ENCODE measurements at regions not wholly inside any gene's neighbourhood (a gene's known extent, or its start where the extent isn't known, plus 50 kb on each side); places are given as distances from the start of the nearest gene placed in this dataset.
"Not testable (repeated sequence)": the region's sequence is repeated elsewhere in the genome, so short reads cannot be mapped to it uniquely, and the experiment has no call there.

DNA sequence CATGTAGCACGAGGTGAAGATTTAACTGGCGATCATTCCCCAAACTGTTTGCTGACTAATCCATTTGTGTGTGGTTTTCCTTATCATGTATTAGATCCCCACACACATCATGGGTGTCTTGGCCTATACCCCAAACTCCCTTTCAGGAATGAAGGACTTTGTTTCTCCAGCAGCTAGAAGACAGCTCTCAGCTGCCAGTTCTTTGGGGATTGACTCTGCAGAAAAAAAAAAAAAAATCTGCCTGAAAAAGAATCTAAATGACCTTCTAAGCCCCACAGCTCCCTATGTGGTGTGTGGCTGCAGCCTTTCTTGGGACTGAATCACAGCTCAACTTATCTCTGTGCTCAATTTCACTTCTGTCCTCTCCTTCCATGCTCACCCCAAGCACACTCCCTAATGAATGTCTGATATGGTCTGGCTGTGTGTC is 256.3 kb upstream of the DUSP10 start:
- H3K27me3 ChIP-seq (ENCODE audit: control insufficient read depth, insufficient read depth, low read length): no peaks in the 10 kb centered on the region
- no peaks in the 10 kb centered on the region for H3K36me3 ChIP-seq (ENCODE audit: control insufficient read depth, insufficient read depth, low read length)
- no peak overlapping the region for H3K4me3 ChIP-seq (ENCODE audit: low read length)
- no peaks in the 10 kb centered on the region for H3K9me3 ChIP-seq (ENCODE audit: control insufficient read depth, insufficient read depth, low read length)
- no peaks in the 10 kb centered on the region for H3K4me1 ChIP-seq (ENCODE audit: control insufficient read depth, insufficient read depth, low read length)
- no peak overlapping the region for H3K27ac ChIP-seq (ENCODE audit: low read length)
- DNase-seq (ENCODE audit: low read depth, low spot score): no peak
- 100% methylated on average over 1 of the region's 2 CpGs for WGBS (ENCODE audit: insufficient coverage, insufficient read length)

GRCh38 chr1:221997012-221997411 is 255.1 kb upstream of the DUSP10 start:
- not testable (repeated sequence) for DNase-seq (ENCODE audit: low read depth, low spot score); H3K4me1 ChIP-seq (ENCODE audit: control insufficient read depth, insufficient read depth, low read length); H3K27me3 ChIP-seq (ENCODE audit: control insufficient read depth, insufficient read depth, low read length); H3K27ac ChIP-seq (ENCODE audit: low read length); H3K4me3 ChIP-seq (ENCODE audit: low read length); H3K36me3 ChIP-seq (ENCODE audit: control insufficient read depth, insufficient read depth, low read length); H3K9me3 ChIP-seq (ENCODE audit: control insufficient read depth, insufficient read depth, low read length)
- no CpG with 5 or more reads among the region's 1 CpG for WGBS (ENCODE audit: insufficient coverage, insufficient read length)

DNA sequence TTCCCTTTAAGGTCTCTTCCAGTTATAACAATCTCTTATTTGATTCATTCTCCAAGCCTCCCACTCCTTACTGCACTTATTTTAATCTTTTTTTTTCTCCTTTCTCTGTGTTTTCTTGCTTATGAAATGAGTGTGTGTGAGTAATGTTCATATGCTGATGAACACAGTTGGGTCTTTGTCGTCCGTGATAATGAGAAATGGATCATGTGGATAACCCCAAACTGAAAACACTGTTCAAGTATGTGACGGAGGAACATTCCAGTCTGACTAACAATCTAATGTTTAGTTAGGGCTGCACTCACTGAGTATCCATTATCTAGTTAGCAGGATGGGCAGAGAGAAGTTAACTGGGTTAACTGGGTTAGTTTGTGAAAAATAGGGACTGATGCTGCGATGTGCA is 253.1 kb upstream of the DUSP10 start:
- Histone ChIP-seq H3K27ac (ENCODE audit: low read length) (no peak overlapping the region), H3K4me1 (ENCODE audit: control insufficient read depth, insufficient read depth, low read length) (no peaks in the 10 kb centered on the region), H3K36me3 (ENCODE audit: control insufficient read depth, insufficient read depth, low read length) (no peaks in the 10 kb centered on the region), H3K27me3 (ENCODE audit: control insufficient read depth, insufficient read depth, low read length) (no peaks in the 10 kb centered on the region), H3K9me3 (ENCODE audit: control insufficient read depth, insufficient read depth, low read length) (no peaks in the 10 kb centered on the region), H3K4me3 (ENCODE audit: low read length) (no peak overlapping the region)
- no peak for DNase-seq (ENCODE audit: low read depth, low spot score)
- WGBS (ENCODE audit: insufficient coverage, insufficient read length): no CpG with 5 or more reads among the region's 4 CpGs

DNA sequence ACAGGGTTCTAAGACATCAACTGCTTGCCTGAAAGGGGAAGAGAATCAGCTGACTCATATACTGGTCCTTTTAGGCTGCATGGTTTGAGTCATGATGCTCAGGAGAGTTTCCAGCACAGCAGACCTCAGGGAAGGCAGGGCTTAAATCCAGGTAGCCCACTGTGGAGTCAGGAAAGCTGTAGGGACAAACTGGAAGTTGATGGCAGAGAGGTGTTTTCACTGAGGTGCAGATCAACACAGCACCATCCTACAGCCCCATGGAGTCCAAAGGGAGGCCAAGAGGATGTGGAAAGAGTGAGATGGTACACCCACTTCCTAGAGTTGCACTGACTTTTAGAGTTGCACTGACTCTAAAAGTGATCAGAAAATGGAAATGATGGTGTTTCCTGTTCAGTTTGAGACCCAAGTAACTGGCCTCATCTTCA is 252.4 kb upstream of the DUSP10 start:
- H3K9me3 ChIP-seq (ENCODE audit: control insufficient read depth, insufficient read depth, low read length): no peaks in the 10 kb centered on the region
- no peak overlapping the region for H3K27ac ChIP-seq (ENCODE audit: low read length)
- no peaks in the 10 kb centered on the region for H3K27me3 ChIP-seq (ENCODE audit: control insufficient read depth, insufficient read depth, low read length)
- no peak overlapping the region for H3K4me3 ChIP-seq (ENCODE audit: low read length)
- H3K4me1 ChIP-seq (ENCODE audit: control insufficient read depth, insufficient read depth, low read length): no peaks in the 10 kb centered on the region
- no peaks in the 10 kb centered on the region for H3K36me3 ChIP-seq (ENCODE audit: control insufficient read depth, insufficient read depth, low read length)
- DNase-seq (ENCODE audit: low read depth, low spot score): no peak

- Histone ChIP-seq H3K9me3 (ENCODE audit: control insufficient read depth, insufficient read depth, low read length) (no peaks in the 10 kb centered on the region), H3K27ac (ENCODE audit: low read length) (no peak overlapping the region), H3K4me3 (ENCODE audit: low read length) (no peak overlapping the region), H3K27me3 (ENCODE audit: control insufficient read depth, insufficient read depth, low read length) (no peaks in the 10 kb centered on the region), H3K36me3 (ENCODE audit: control insufficient read depth, insufficient read depth, low read length) (no peaks in the 10 kb centered on the region), H3K4me1 (ENCODE audit: control insufficient read depth, insufficient read depth, low read length) (no peaks in the 10 kb centered on the region)
- DNase-seq (ENCODE audit: low read depth, low spot score): no peak
These were observed 251.6 kb upstream of the DUSP10 start for GRCh38 chr1:221993444-221993948.

DNA sequence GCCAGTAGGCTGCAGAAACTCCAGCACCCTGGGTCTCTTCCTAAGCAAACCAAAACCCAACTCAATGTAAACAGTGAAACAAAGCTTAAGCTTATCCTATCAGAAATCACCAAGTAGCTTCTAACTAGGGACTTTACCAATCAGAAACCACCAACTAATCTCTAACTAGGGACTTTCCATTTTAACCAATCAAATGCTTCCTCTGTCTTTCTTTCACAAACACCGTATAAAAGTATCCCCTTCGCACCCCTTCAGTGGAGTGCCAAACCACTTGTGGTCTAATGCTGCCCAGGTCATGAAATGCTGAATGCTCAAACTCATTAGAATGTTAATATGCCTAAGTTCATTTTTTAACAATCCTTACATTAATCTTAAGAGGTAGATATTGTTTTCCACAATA is 250.5 kb upstream of the DUSP10 start:
- H3K9me3 ChIP-seq (ENCODE audit: control insufficient read depth, insufficient read depth, low read length): no peaks in the 10 kb centered on the region
- no peaks in the 10 kb centered on the region for H3K36me3 ChIP-seq (ENCODE audit: control insufficient read depth, insufficient read depth, low read length)
- no CpG with 5 or more reads among the region's 2 CpGs for WGBS (ENCODE audit: insufficient coverage, insufficient read length)
- H3K27ac ChIP-seq (ENCODE audit: low read length): no peak overlapping the region
- DNase-seq (ENCODE audit: low read depth, low spot score): no peak
- no peaks in the 10 kb centered on the region for H3K27me3 ChIP-seq (ENCODE audit: control insufficient read depth, insufficient read depth, low read length)
- no peaks in the 10 kb centered on the region for H3K4me1 ChIP-seq (ENCODE audit: control insufficient read depth, insufficient read depth, low read length)
- H3K4me3 ChIP-seq (ENCODE audit: low read length): no peak overlapping the region

GRCh38 chr1:221991221-221991620 is 249.3 kb upstream of the DUSP10 start:
- DNase-seq (ENCODE audit: low read depth, low spot score): no peak
- Histone ChIP-seq H3K9me3 (ENCODE audit: control insufficient read depth, insufficient read depth, low read length) (no peaks in the 10 kb centered on the region), H3K27ac (ENCODE audit: low read length) (no peak overlapping the region), H3K4me3 (ENCODE audit: low read length) (no peak overlapping the region), H3K27me3 (ENCODE audit: control insufficient read depth, insufficient read depth, low read length) (no peaks in the 10 kb centered on the region), H3K36me3 (ENCODE audit: control insufficient read depth, insufficient read depth, low read length) (no peaks in the 10 kb centered on the region), H3K4me1 (ENCODE audit: control insufficient read depth, insufficient read depth, low read length) (no peaks in the 10 kb centered on the region)
- no CpG with 5 or more reads among the region's 1 CpG for WGBS (ENCODE audit: insufficient coverage, insufficient read length)

DNA sequence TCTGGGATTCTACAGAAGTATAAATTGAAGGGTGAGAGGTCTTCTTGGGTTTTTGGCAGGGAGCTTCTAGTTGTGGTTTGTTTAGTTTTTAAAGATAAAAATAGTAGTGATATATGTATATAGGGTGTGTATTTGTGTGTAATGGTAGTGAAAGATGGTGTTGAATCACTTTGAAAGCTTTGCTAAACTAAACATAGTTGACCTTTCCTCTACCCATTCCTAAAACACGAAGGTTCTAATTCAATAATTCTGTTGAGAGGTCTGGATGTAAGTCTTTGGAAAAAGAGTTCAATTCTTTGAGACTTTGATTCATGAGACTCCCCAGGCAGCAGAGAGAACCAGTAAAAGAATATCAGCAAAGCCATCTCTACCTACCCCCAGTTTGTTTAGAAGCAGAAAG is 247.9 kb upstream of the DUSP10 start:
- Histone ChIP-seq H3K4me3 (ENCODE audit: low read length) (no peak overlapping the region), H3K4me1 (ENCODE audit: control insufficient read depth, insufficient read depth, low read length) (no peaks in the 10 kb centered on the region), H3K27ac (ENCODE audit: low read length) (no peak overlapping the region), H3K36me3 (ENCODE audit: control insufficient read depth, insufficient read depth, low read length) (no peaks in the 10 kb centered on the region), H3K9me3 (ENCODE audit: control insufficient read depth, insufficient read depth, low read length) (no peaks in the 10 kb centered on the region), H3K27me3 (ENCODE audit: control insufficient read depth, insufficient read depth, low read length) (no peaks in the 10 kb centered on the region)
- no peak for DNase-seq (ENCODE audit: low read depth, low spot score)
- no CpG with 5 or more reads among the region's 1 CpG for WGBS (ENCODE audit: insufficient coverage, insufficient read length)

DNA sequence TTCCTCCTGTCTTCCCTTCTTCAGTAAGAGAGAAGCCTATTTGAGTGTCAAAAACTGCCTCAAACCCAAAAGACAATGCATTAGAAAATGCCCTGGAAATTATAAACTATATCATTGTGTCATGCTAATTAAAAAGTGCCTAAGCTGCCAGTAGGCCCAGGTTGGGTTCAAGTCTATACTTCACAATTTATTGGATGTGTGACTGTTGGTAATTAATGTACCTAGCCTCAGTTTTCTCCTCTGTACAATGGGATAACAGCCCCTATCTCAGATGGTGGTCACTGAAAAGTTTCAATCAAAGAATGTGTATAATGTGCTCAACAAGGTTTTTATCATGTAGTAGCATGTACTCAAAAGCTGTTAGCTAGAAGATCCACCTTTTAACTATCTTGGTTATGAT is 246.9 kb upstream of the DUSP10 start:
- H3K36me3 ChIP-seq (ENCODE audit: control insufficient read depth, insufficient read depth, low read length): no peaks in the 10 kb centered on the region
- no peak for DNase-seq (ENCODE audit: low read depth, low spot score)
- no peaks in the 10 kb centered on the region for H3K9me3 ChIP-seq (ENCODE audit: control insufficient read depth, insufficient read depth, low read length)
- no peak overlapping the region for H3K4me3 ChIP-seq (ENCODE audit: low read length)
- no peaks in the 10 kb centered on the region for H3K27me3 ChIP-seq (ENCODE audit: control insufficient read depth, insufficient read depth, low read length)
- H3K27ac ChIP-seq (ENCODE audit: low read length): no peak overlapping the region
- no peaks in the 10 kb centered on the region for H3K4me1 ChIP-seq (ENCODE audit: control insufficient read depth, insufficient read depth, low read length)

DNA sequence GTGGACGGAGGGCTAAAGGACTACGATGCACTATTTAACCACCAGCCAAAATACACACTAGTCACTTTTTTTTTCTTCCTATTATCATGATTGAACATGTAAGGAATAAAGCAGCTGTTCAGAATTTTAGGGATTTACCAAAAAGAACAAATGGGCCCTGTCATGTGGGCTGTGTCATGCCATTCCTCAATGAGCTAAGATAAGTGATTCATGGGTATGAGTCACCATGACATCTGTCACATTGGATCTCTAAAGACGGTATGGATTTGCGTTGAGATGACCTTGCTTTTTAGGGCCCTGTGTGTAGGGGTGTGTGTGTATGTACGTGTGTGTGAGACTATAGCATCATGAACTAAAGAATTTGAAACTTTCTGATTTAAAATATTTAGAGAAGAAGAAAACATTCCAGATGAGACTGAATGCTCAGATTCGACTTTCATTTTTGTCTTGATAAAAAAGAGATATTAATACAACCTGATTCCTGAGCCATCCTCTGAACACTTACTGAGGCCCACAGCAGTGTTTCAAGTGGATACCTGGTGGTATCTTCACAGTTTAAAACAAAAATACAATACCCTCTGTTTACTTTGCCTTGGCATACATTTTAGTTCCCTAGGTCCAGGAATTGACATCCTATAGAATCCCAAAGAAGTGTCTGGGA is 246.1 kb upstream of the DUSP10 start:
- no peak for DNase-seq (ENCODE audit: low read depth, low spot score)

GRCh38 chr1:221983444-221983843 is 241.6 kb upstream of the DUSP10 start:
- Histone ChIP-seq H3K27ac (ENCODE audit: low read length) (no peak overlapping the region), H3K4me1 (ENCODE audit: control insufficient read depth, insufficient read depth, low read length) (no peaks in the 10 kb centered on the region), H3K36me3 (ENCODE audit: control insufficient read depth, insufficient read depth, low read length) (no peaks in the 10 kb centered on the region), H3K4me3 (ENCODE audit: low read length) (no peak overlapping the region), H3K9me3 (ENCODE audit: control insufficient read depth, insufficient read depth, low read length) (no peaks in the 10 kb centered on the region), H3K27me3 (ENCODE audit: control insufficient read depth, insufficient read depth, low read length) (no peaks in the 10 kb centered on the region)
- DNase-seq (ENCODE audit: low read depth, low spot score): no peak
- 100% methylated on average over 1 of the region's 1 CpG for WGBS (ENCODE audit: insufficient coverage, insufficient read length)

More for the DNA sequence above, 246.1 kb upstream of the DUSP10 start:
- Histone ChIP-seq H3K4me1 (ENCODE audit: control insufficient read depth, insufficient read depth, low read length) (no peaks in the 10 kb centered on the region), H3K27me3 (ENCODE audit: control insufficient read depth, insufficient read depth, low read length) (no peaks in the 10 kb centered on the region), H3K27ac (ENCODE audit: low read length) (no peak overlapping the region), H3K36me3 (ENCODE audit: control insufficient read depth, insufficient read depth, low read length) (no peaks in the 10 kb centered on the region), H3K4me3 (ENCODE audit: low read length) (no peak overlapping the region), H3K9me3 (ENCODE audit: control insufficient read depth, insufficient read depth, low read length) (no peaks in the 10 kb centered on the region)
- whole genome bisulfite sequencing (ENCODE audit: insufficient coverage, insufficient read length): no CpG with 5 or more reads among the region's 6 CpGs

All from iPS DF 6.9 (cell line).